ENCODE measurements at regions not wholly inside any gene's neighbourhood (a gene's known extent, or its start where the extent isn't known, plus 50 kb on each side); places are given as distances from the start of the nearest gene placed in this dataset.

- TF ChIP-seq CTCF (IDR thresholded peaks at IDR 0.05) (no peak), POLR2AphosphoS5 (IDR thresholded peaks at IDR 0.05; ENCODE audit: low read depth, low read length) (no peak), SIN3A (IDR thresholded peaks at IDR 0.05; ENCODE audit: borderline replicate concordance, insufficient read depth, low read depth, low read length) (no peak)
Observed at GRCh38 chr6:9514146-9514545, 900.7 kb downstream of the TFAP2A start.

Measured in Panc1 (cell line).